HG02981 (cell line): ENCODE measurements at regions not wholly inside any gene's neighbourhood (a gene's known extent, or its start where the extent isn't known, plus 50 kb on each side); places are given as distances from the start of the nearest gene placed in this dataset.

ENCODE experiments used
- ATAC-seq: cut with Tn5 transposase; IDR thresholded peaks from one replicate; pipeline ENCODE4 v1.9.1; 2021; ENCODE audit warnings: mild to moderate bottlenecking, moderate library complexity; ENCODE audit not compliant: unreplicated experiment

DNA sequence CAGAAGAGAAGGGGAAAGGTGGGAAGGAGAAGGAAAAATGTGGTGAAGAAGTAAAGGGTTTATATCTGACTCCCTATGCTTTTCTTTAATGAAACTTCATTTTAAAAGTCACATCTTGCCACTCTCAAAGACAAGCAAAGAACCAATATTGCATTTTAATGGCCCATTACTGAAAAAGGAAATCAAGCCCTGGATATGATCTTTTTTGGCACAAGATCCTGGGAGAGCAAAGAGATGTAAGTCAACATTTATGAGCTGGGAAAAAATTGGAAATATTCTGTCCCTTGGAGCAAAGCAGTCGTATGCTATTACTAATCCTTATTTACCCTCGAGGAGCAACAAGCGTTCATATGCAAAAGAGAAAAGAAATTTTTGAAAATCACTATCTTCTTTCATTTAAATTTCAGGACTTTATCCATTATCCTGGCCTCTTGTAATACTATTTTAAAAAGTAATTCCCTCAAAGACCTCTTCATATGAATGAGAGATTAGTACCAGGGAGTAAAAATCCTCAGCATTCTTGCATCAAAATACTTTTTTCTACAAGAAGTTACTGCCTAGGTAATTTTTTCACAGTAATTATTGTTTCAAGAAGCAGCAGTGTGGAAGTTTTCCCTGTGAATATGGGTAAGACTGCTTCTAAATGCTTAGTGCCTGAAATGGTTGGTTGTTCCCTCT is 435.3 kb upstream of the PDZRN3 start:
- ATAC-seq: no peak

DNA sequence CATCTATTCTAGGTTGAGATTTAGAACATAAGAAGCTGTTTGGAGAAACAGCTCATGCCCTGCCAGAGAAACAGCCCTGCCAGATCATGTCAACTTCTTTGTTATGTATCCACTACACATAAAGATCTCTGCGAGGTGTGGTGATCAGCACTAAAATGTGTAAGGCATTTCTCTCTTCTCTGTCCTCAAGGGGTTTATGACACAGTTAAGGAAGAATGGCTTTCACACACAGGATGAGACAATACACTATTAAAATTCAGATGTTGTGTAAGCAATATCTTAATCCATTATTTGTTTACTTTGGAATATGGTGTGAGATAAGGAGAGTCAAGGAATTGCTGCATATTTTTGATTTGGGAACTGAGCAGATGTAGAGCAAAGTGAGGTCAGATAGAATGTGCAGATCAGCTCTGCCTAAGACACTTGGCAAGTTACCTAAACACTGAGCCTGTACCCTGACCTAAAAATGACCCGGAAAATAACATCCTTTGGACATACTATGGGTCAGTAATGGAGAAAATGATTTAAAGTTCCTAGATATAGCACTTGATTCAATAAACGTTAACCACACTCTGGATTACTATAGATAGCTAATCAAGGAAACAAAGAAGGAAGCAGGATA is 434.7 kb upstream of the PDZRN3 start:
- ATAC-seq: no peak

DNA sequence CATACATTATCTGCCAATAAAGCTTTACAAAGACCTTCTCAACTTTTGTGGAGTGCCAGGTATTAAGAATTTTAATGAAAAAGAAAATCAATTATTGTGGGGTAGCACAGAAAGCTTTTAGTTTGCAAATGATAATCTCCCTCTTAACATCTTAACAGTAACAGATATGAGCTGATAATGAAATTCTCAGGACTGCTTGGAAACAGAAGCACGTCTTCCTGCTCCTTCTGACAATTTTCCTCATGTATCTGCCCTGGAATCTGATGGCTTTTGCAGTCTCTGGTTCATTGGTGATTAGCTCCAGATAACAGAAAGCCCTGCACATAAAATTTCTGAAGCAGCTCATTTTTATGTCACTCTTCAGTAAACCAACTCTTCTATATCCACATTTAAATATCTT is 432.4 kb upstream of the PDZRN3 start:
- ATAC-seq: no peak

DNA sequence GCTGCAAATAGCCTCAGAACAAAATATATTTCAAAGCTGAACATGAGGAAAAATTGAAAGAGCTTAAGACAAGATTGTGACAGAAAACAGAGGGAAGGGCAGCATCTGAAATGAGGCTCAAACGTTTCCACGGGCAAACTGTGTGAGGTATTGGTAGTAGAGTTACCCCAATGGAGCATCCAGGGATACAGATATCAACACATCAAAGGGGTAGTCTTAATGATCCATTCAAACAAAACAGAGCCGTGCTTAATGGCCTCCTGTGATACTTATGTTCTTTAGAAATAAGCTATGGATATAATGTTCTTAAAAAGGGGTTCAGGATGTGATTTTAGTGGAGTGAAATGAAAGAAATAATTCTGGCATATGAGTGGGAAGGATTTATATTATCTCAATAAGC is 430.3 kb upstream of the PDZRN3 start:
- ATAC-seq: no peak

DNA sequence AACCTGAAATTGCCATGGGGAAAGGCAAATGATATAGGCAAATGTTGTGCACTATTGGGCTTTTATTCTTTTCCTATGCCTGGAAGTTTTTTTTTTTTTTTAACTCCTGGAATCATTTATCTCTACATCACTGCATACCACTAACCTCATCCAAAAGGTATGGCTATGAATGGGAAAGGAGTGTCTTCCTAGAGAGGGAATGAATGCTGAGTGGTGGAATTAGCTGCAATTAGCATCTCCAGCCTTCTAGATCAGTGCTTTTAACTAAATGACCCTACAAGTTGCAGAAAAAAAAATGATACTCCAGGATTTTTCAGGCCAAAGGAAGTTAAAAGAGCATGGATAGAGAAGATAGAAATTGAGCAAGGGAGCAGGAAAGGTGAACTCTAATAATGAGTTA is 429.8 kb upstream of the PDZRN3 start:
- ATAC-seq: no peak

DNA sequence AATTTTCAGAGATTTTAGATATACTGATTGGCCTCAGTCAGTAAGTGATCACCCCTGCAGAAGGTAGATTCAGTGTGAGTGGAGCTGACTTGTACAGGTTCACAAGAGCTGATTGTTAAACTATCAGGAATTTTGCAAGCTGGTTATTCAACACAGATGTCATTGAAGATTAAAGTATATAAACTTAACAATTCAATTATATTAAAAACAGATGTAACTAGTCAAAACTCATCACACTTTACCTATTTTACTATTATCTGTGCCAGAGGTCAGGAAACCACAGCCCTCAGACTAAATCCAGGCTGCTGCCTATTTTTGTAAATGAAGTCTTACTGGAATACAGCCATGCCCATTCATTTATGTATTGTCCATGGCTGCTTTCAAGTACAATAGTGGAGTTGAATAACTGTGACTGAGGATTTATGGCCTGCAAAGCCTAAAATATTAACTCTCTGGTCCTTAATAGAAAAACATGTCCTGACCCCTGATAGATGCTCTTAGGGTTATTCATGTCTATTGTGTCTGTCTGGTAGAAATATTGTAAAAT is 429.3 kb upstream of the PDZRN3 start:
- ATAC-seq: no peak

DNA sequence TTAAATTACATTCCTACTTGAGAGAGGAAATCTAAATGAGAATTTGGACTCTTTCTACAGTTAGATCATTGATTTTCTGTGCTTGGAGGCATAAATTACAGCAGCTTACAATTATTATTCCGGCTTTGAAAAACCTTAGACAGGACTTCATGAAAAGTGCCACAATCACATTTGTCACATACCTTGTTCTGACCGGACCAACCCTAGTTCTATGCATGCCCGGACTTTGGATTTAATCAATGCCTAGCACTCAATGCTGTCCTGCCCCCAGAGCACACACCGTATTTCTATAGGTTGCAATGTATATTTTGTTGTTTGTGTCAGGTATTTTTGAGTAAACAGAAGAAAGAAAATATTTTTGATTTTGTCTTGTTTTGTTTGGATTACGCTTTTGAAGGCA is 424.7 kb upstream of the PDZRN3 start:
- no peak for ATAC-seq

DNA sequence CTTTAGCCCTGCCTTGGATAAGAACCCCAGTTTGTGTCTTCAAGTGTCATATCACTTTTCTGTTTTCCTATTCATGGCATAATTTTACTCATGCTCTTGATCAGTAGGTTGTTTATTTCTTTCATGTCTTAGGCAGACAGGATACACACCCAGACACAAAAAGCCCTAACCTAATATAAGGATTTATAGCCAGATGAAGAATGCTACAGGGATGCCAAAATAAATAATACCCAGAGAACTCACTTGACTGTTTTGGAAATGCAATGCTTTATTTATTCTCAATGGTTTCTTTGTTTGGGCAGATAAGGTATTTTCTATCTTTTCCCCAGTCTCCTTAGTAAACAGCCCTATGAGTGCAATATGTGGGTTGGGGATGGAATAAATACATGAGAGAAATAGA is 424.0 kb upstream of the PDZRN3 start:
- no peak for ATAC-seq

DNA sequence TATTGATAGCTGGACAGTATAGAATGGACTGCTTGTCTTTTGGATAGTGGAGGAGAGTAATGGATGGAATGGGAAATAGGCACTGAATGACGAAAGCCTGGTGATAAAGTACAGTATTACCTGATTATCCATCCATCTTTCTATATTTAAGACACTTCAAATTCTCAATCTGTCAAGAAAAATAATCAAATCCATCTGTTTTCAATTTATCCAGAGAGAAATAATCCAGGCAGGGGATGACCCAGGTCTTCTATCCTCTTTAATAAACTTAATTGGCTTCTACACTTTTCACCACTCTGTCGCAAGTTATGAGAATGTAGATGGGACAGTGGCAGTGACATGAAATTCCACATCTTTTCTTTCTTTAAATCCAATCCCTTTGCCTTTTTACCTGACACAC is 420.3 kb upstream of the PDZRN3 start:
- no peak for ATAC-seq

DNA sequence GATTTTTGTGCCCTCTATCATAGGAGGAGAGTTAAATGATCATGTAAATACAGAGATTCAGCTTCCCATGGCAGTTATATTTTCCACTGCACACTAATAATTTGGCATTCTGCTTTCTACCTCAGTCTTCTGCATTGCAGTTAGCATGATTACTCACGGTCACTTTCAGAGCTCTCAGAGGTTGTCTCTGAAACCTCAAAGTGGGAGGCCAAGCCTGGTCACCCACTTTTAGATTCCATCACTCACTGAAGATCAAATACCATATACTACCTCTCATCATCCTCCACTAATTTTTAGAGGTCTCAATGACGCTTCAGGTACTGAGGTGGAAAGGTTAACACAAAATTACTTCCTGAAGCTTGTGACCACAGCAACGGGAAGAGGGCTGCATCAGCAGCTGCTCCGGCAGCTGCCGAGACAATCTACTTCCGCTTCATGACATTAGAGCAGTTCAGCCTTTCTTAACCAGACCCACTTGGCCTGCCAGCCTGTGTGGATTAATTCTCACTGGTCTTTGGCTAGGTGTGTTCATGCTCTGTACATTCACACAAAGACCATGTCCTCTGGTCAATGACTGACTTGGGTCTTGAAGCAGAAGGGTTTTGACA is 416.4 kb upstream of the PDZRN3 start:
- no peak for ATAC-seq

DNA sequence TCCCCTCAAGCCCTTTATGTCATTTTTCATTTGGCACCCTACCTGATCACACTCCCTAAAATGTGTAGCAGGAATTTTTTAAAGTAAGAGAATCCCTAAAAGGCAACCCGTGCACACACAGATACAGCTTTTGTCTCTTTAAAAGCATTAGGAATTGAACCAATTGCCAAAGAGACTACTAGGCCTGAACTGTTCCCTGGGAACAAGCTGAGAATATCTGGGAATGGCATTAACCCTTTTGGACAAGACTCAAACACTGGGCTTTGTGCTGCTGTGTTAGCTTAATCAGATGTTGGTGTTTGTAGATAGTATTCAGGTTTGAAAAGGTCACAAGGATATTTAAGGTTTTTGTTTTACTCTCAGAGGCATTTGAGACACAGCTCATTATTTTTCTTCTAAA is 414.4 kb upstream of the PDZRN3 start:
- no peak for ATAC-seq

DNA sequence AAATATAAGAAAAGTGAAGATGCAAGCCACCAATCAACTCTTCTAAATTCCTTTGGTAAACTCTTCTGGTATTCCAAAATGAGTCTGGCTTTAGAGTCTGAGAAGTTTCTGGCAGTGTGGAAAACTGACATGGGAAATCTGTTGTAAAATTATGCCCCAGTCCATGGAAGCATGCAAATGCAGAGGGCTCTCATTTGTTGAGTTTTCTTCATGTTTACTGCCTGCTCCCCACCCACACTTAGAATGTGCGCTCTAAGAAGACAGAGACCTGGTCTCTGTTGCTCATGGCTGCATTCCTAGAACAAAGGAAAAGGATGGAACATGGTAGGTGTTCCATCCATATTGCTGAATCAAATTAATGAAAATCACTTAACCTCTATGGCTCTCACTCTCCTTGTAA is 411.8 kb upstream of the PDZRN3 start:
- ATAC-seq: no peak

DNA sequence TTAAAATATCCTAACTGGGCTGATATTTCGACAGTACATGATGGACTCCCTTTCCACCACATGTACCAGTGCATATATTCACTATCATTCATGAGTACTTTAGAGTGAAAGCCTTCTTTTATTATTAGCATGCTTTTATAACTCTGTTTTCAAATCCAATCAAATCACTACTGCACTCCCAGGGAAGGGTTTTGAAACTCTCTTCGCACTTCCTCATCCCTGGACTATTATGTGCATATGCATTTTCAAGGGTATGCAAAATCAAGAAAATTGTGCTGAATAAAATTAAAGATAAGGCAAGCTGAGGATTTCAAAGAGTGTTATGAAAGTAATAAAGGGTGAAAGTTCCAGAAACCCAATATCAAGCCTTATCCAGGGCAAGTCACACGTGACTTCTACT is 411.4 kb upstream of the PDZRN3 start:
- no peak for ATAC-seq

DNA sequence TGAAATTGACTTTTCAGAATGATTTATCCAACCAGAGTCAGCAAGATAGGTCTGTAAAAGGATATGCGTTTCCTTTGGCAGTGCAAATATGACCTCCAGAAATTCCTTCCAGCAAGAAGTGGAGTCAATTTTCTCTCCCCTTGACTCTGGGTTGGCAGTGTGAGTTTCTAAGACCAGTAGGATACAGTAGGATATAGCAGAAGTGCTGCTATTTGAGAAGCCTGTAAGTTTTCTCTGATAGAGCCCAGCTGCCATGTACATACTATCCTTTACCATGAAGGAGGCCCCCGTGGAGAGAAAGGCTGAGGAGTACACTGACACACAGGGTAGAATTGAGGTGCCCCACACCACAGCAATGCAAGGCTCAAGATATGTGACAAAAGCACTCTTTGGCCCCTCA is 409.1 kb upstream of the PDZRN3 start:
- no peak for ATAC-seq

DNA sequence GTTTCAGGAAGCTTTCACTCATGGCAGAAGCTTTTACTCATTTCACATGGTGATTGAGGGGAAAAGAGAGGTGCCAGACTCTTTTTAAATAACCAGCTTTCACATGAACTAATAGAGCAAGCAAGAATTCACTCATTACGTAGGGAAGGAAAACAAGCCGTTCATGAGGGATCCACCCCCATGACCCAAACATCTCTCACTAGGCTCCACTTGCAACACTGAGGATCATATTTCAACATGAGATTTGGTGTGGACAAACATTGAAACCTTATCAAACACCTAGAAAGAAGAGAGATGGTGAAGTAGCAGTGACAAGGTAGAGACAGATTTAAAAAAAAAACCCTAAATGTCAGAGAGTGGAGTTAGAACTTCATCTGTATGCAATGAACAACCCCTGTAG is 408.6 kb upstream of the PDZRN3 start:
- ATAC-seq: no peak

DNA sequence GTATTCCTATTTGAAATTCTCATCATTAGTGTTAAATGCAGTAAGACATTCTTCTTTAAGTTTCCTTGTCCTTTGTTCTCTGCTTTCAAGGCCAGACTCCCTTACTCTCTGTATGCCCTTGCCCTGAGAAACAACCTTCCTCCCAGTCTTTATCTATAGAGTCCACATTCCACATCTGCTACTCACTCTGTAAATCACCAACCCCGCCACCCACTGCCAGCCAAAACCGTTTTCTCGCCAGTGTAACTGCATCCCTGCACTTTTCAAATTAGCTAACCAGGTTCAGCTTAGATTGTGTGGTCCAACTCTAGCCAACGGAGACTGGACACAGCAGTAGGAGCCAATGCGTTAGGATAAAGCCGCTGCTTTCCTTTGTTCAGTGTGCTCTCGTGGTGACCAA is 402.4 kb upstream of the PDZRN3 start:
- ATAC-seq: no peak

DNA sequence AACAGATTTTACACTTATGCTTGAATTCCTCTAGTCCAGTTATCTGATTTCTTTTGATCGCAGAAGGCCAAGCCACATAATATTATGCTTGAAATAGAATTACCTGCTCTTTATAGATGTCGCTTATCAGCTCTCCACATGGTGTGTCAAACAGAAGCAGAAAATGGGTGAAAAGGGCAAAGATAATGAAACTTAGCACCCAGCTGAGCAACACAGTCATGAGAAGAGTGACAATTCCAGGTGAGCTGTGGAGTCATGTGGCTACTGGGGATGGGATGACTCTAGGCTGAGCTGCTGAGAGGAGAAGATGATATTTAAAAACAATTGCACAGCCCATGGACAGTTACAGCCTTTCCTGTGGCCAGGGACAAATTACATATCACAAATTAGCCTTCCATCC is 398.7 kb upstream of the PDZRN3 start:
- ATAC-seq: no peak

DNA sequence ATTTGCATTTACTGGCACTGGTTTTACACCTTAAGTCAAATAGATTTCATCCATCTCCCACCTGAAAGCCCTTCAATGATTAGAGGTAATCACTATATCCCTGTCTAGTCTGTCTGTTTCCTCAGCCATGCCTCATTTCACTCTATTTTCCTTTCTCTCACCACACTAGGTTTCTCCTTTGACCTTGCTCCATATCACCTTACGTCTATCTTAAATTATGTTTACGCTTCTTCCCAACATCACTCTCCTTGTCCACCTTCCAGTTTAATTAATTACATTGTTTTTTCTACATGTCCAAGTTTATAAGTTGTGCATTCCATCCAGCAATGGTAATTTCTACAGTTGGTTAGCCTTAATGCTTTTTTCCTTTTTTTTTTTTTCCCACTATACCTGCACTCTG is 396.7 kb upstream of the PDZRN3 start:
- no peak for ATAC-seq

DNA sequence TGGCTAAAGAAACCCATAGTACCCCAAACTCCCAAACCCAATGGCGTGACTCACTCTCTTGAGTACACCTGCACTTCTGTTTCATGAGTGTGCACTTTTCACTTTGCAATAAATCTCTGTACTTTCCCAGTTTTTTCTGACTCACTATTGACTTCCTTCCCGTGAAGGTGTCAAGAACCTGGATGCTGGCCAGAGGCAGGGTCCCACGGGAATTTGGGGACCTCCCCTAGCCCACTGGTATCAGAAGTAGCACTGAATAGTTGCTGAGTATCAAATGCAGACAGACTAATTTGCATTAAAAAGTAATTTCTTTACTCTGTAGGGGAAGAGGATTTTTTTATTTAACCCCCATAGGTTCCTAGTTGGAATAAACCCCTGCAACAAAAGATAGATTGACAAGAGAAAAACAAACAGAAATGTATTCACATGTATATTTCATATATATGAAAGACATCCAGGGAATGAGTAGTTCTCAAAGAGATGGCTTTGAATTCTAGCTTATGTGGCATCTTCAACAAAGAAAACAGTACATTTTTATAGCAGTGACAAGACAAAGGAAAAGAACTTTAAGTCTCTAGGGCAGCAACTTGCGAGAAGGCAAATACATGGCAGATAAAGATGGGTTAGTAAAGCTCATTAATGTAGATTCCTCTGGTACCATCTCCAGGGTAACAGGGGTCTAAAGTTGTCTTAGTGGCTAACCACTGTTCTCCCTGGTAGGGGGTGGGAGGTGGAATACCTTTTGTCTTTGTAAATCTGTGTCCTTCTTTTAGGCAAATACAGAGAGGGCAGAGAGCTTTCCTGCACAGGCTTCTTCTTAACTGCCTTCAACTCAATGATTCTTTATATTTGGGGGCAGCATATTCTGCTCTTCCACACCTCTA is 385.5 kb upstream of the PDZRN3 start:
- no peak for ATAC-seq

DNA sequence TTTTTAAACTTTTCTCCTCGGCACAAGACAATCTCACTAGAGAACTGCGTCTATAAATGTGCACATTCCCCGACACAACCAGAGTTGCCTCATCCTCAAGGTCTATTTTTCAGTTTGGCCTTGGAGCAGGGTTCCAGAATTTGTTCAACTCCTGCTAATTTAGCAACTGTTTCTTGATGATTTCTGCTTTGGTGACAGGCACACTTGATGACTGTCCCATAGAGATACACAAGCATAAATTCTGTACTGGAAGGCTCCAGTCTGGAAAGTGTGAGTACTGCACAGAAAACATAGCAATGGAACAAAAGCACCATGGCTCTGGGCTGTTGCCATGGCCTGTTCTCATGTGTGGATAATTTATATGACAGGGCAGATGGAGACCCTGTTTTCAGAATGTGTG is 379.6 kb upstream of the PDZRN3 start:
- ATAC-seq: no peak

DNA sequence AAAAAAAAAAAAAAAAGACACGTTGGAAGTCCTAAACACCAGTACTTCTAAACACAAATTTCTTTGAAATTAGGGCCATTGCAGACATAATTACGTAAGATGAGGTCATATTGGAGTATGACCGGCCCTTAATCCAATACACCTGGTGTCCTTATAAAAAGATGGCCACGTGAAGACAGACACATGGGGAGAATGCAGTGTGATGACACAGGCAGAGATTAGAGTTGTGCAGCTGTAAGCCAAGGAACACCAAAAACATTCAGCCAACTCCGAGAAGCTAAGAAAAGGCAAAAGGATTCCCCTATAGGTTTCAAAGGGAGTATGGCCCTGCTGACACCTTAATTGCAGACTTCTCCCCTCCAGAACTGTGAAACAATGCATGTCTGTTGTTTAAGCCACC is 379.0 kb upstream of the PDZRN3 start:
- no peak for ATAC-seq
